Endothelial cell of umbilical vein (primary cell): ENCODE measurements at regions not wholly inside any gene's neighbourhood (a gene's known extent, or its start where the extent isn't known, plus 50 kb on each side); places are given as distances from the start of the nearest gene placed in this dataset.

Experiments used
- BruUV-seq: library from RNA; stranded (reverse); fragments of 400-500 nt; replicated peaks from 2 replicates; lab custom pipeline; 2021; lab: Mats Ljungman, UMichigan
- CTCF ChIA-PET: fragments of 300-600, 350-600 bp; sonication (Branson Sonifier 250); formaldehyde crosslinking; loops from one replicate; lab custom pipeline; 2021; ENCODE audit warnings: antibody characterized with exemption, inconsistent platforms; lab: Charles Lee
- POLR2A ChIA-PET: fragments of 300-600, 350-600 bp; sonication (Branson Sonifier 250); formaldehyde crosslinking; loops from one replicate; lab custom pipeline; 2021; ENCODE audit warnings: antibody characterized with exemption, inconsistent platforms; lab: Charles Lee
- DNase-seq: peaks from one replicate; pipeline ENCODE4 v3.0.0-alpha.2; 2011; ENCODE audit warnings: low read depth, low spot score
- FAIRE-seq: peaks from 2 replicates; lab custom pipeline; 2011; peaks lifted over from hg19 to GRCh38; lab: Jason Lieb, UNC
- H2AFZ ChIP-seq: 2 replicates; pipeline ENCODE4 v1.6.0; 2012; ENCODE audit warnings: low read depth, low read length, control low read depth, inconsistent platforms
- H3K27ac ChIP-seq: 2 replicates; pipeline ENCODE4 v1.5.1; 2011; ENCODE audit warnings: low read depth, mild to moderate bottlenecking, control low read depth, low read length, moderate library complexity; ENCODE audit not compliant: insufficient read depth
- H3K27me3 ChIP-seq, 2 experiments: 2 replicates each; pipeline versions ENCODE4 v1.6.0 to v1.6.1; 2011; ENCODE audit warnings: low read length in 2 of 2, mixed read lengths in 1 of 2; ENCODE audit not compliant: control insufficient read depth in 2 of 2, insufficient read depth in 2 of 2
- H3K36me3 ChIP-seq, 2 experiments: 2 replicates in 1 of 2; 3 replicates in 1 of 2; pipeline ENCODE4 v1.5.1; 2011; ENCODE audit warnings: low read length in 2 of 2, mild to moderate bottlenecking in 1 of 2, moderate library complexity in 1 of 2; ENCODE audit not compliant: control insufficient read depth in 2 of 2, insufficient read depth in 2 of 2; ENCODE audit errors: extremely low read depth in 1 of 2
- H3K4me1 ChIP-seq: 3 replicates; pipeline ENCODE4 v1.5.1; 2011; ENCODE audit warnings: mild to moderate bottlenecking, low read length; ENCODE audit not compliant: control insufficient read depth, insufficient read depth; ENCODE audit errors: extremely low read depth
- H3K4me2 ChIP-seq: 2 replicates; pipeline ENCODE4 v1.6.1; 2011; ENCODE audit warnings: low read length, control low read depth, mixed read lengths; ENCODE audit not compliant: insufficient read depth
- H3K4me3 ChIP-seq, 3 experiments: fragments of 200-600 bp in 1 of 3; sonication (generic), shearing (Covaris generic) in 1 of 3; replicated peaks in 1 of 3; 2 replicates each; pipeline ENCODE4 v1.5.1; 2011 to 2016; ENCODE audit warnings: control low read depth in 3 of 3, low read length in 3 of 3, mild to moderate bottlenecking in 2 of 3, inconsistent platforms in 1 of 3, low read depth in 1 of 3, moderate library complexity in 1 of 3; ENCODE audit not compliant: insufficient read depth in 1 of 3
- H3K79me2 ChIP-seq: 2 replicates; pipeline ENCODE4 v1.6.0; 2012; ENCODE audit warnings: low read length, inconsistent platforms; ENCODE audit not compliant: control insufficient read depth, insufficient read depth
- H3K9ac ChIP-seq: replicated peaks from 2 replicates; pipeline ENCODE3; 2011; ENCODE audit warnings: low read length, control low read depth; ENCODE audit not compliant: insufficient read depth; ENCODE audit errors: extremely low read depth
- H3K9me1 ChIP-seq: replicated peaks from 3 replicates; pipeline ENCODE4 v1.6.0; 2011; ENCODE audit warnings: mild to moderate bottlenecking, low read length; ENCODE audit not compliant: control insufficient read depth, insufficient read depth; ENCODE audit errors: extremely low read depth
- H3K9me3 ChIP-seq: replicated peaks from 2 replicates; pipeline ENCODE4 v1.5.1; 2012; ENCODE audit warnings: low read length, inconsistent platforms; ENCODE audit not compliant: control insufficient read depth, insufficient read depth
- H4K20me1 ChIP-seq: replicated peaks from 2 replicates; pipeline ENCODE3; 2011; ENCODE audit warnings: mild to moderate bottlenecking, low read length; ENCODE audit not compliant: control insufficient read depth, insufficient read depth; ENCODE audit errors: extremely low read depth
- EZH2 ChIP-seq: IDR thresholded peaks from 2 replicates; pipeline ENCODE4 v1.6.1; 2012; ENCODE audit warnings: borderline replicate concordance, low read depth, mild to moderate bottlenecking, moderate library complexity, low read length, inconsistent platforms; ENCODE audit not compliant: severe bottlenecking
- FOS ChIP-seq: IDR thresholded peaks from 2 replicates; pipeline ENCODE4 v1.6.1; 2011; ENCODE audit warnings: mild to moderate bottlenecking, low read length, moderate library complexity, borderline replicate concordance; ENCODE audit not compliant: insufficient read depth
- GATA2 ChIP-seq: IDR thresholded peaks from 2 replicates; pipeline ENCODE4 v1.7.0; 2011; ENCODE audit warnings: low read depth, mild to moderate bottlenecking, moderate library complexity, mixed read lengths, low read length; ENCODE audit not compliant: insufficient read length, insufficient read depth
- JUN ChIP-seq: IDR thresholded peaks from 2 replicates; pipeline ENCODE4 v1.6.1; 2011; ENCODE audit warnings: borderline replicate concordance, low read depth; ENCODE audit not compliant: insufficient read length, insufficient read depth
- MYC ChIP-seq: IDR thresholded peaks from one replicate; pipeline ENCODE4 v1.6.1; 2011; ENCODE audit warnings: mild to moderate bottlenecking, low read depth, low read length
- POLR2A ChIP-seq: IDR thresholded peaks from 2 replicates; pipeline ENCODE4 v1.6.1; 2012; ENCODE audit warnings: low read depth, mild to moderate bottlenecking, control low read depth, low read length
- POLR2AphosphoS5 ChIP-seq: IDR thresholded peaks from 2 replicates; pipeline ENCODE4 v1.6.1; 2012; ENCODE audit warnings: low read depth, mild to moderate bottlenecking, control low read depth, low read length, moderate library complexity; ENCODE audit not compliant: insufficient read depth
- dilution Hi-C: fragments of 300-500 bp; cut with MboI; formaldehyde crosslinking; loops from one replicate; pipeline ENCODE4 v1.15.0; 2019; ENCODE audit warnings: low sequenced_read_pairs; ENCODE audit not compliant: extremely low pct_ligation_motif_present
- intact Hi-C: fragments of 100-400 bp; cut with micrococcal nuclease; formaldehyde crosslinking; loops from one replicate; pipeline ENCODE4 v1.10.0; 2022
- TF ChIP-seq, protein P1 (sequence below), 2 donors: IDR thresholded peaks; 1 replicate in 1 of 2; 2 replicates in 1 of 2; pipeline ENCODE4 v1.5.1; 2011; ENCODE audit warnings: low read length in 2 of 2, mild to moderate bottlenecking in 2 of 2, moderate library complexity in 2 of 2, control low read depth in 1 of 2, inconsistent platforms in 1 of 2, low read depth in 1 of 2; ENCODE audit not compliant: insufficient read depth in 1 of 2; ENCODE audit errors: extremely low read depth in 1 of 2
- TF ChIP-seq, protein P2 (sequence below): IDR thresholded peaks from 2 replicates; pipeline ENCODE4 v1.6.1; 2011; ENCODE audit not compliant: insufficient read depth, insufficient read length

DNA sequence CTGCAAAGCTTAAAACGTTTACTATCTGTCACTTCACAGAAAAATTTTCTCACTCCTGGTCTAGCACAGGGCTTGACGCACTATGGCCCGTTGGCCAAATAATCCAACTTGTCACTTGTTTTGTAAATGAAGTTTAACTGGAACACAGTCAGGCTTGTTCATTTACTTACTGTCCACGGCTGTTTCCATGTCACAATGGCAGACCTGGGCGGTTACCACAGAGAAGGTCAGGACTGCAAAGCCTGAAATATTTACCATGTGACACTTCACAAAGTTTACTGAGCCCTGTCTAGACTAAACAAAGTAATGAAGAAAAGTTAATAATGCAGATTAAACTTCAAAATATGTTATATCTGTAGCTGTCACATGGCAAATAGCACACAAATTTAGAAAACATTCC, 273.0 kb upstream of the GYPC start:
- H3K27ac ChIP-seq, result no peak overlapping the region
- BruUV-seq, result no TSS peak
- DNase-seq (no peak), FAIRE-seq (no peak)
- no peaks in the 10 kb centered on the region for H3K9me1 ChIP-seq
- peaks cover 3% of the 10 kb centered on the region for H3K9me3 ChIP-seq
- no peak overlapping the region for H2AFZ ChIP-seq
- no peak overlapping the region for H3K4me3 ChIP-seq
- intact Hi-C loops (no loop called here), dilution Hi-C loops (no loop called here)
- H3K27me3 ChIP-seq, result no peaks in the 10 kb centered on the region
- no peaks in the 10 kb centered on the region for H3K36me3 ChIP-seq
- no peaks in the 10 kb centered on the region for H3K4me1 ChIP-seq
- TF ChIP-seq MYC, result no peak
- H3K4me2 ChIP-seq, result no peak overlapping the region
- no peaks in the 10 kb centered on the region for H4K20me1 ChIP-seq
- H3K9ac ChIP-seq, result no peak overlapping the region
- ChIA-PET POLR2A (no interaction called here), CTCF (no interaction called here)
- H3K79me2 ChIP-seq, result no peaks in the 10 kb centered on the region

DNA sequence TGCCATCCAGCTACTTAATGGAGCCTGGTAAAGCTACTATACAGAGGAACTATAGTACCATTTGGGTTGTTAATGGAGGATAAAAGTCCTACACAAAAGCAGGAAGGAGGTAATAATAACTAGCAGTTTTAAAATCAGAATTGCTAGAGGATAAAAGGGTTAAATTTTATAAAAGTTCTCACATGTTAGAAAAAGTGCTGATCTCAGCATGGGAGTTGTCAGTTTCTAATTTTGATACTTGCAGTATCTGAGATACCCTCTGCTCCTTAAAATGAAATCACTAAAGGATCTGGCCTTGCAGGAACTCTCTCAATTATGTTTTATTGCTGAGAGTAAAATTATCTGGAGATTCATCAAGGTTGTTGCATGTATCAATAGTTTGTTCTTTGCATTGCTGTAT, 272.2 kb upstream of the GYPC start:
- TF ChIP-seq MYC (no peak), GATA2 (no peak), POLR2AphosphoS5 (no peak), POLR2A (no peak), FOS (no peak), JUN (no peak), EZH2 (no peak)
- TF ChIP-seq, protein P1, sequence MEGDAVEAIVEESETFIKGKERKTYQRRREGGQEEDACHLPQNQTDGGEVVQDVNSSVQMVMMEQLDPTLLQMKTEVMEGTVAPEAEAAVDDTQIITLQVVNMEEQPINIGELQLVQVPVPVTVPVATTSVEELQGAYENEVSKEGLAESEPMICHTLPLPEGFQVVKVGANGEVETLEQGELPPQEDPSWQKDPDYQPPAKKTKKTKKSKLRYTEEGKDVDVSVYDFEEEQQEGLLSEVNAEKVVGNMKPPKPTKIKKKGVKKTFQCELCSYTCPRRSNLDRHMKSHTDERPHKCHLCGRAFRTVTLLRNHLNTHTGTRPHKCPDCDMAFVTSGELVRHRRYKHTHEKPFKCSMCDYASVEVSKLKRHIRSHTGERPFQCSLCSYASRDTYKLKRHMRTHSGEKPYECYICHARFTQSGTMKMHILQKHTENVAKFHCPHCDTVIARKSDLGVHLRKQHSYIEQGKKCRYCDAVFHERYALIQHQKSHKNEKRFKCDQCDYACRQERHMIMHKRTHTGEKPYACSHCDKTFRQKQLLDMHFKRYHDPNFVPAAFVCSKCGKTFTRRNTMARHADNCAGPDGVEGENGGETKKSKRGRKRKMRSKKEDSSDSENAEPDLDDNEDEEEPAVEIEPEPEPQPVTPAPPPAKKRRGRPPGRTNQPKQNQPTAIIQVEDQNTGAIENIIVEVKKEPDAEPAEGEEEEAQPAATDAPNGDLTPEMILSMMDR (IDR thresholded peaks at IDR 0.05; ENCODE audit: extremely low read depth in 1 of 2, insufficient read depth in 1 of 2, low read depth in 1 of 2, low read length in 2 of 2), result no peak
- TF ChIP-seq, protein P2, sequence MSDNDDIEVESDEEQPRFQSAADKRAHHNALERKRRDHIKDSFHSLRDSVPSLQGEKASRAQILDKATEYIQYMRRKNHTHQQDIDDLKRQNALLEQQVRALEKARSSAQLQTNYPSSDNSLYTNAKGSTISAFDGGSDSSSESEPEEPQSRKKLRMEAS, result no peak
- no peak for FAIRE-seq
- no TSS peak for BruUV-seq
- DNase-seq, result no peak
- no peaks in the 10 kb centered on the region for H4K20me1 ChIP-seq
- no peak overlapping the region for H3K4me2 ChIP-seq
- H3K27me3 ChIP-seq, result no peaks in the 10 kb centered on the region
- no peak overlapping the region for H3K9ac ChIP-seq
- ChIA-PET CTCF (no interaction called here), POLR2A (no interaction called here)
- H2AFZ ChIP-seq, result no peak overlapping the region
- intact Hi-C loops, result no loop called here
- H3K27ac ChIP-seq, result no peak overlapping the region
- no peaks in the 10 kb centered on the region for H3K4me1 ChIP-seq
- no peaks in the 10 kb centered on the region for H3K36me3 ChIP-seq
- no peak overlapping the region for H3K4me3 ChIP-seq
- H3K79me2 ChIP-seq, result no peaks in the 10 kb centered on the region
- dilution Hi-C loops, result no loop called here
- peaks cover 3% of the 10 kb centered on the region for H3K9me3 ChIP-seq
- H3K9me1 ChIP-seq, result no peaks in the 10 kb centered on the region
